SK-N-SH (cell line): ENCODE measurements at regions not wholly inside any gene's neighbourhood (a gene's known extent, or its start where the extent isn't known, plus 50 kb on each side); places are given as distances from the start of the nearest gene placed in this dataset.

ENCODE experiments used
- CTCF ChIA-PET: fragments of 300-600, 350-600 bp; formaldehyde crosslinking; extraction: SDS; loops from one replicate; lab custom pipeline; 2021; lab: Yijun Ruan, JAX
- POLR2A ChIA-PET: fragments of 350-600 bp; sonication (Branson Sonifier 250); formaldehyde crosslinking; extraction: SDS; loops from one replicate; lab custom pipeline; 2020; ENCODE audit warnings: antibody characterized with exemption, inconsistent platforms; lab: Yijun Ruan, JAX
- DNase-seq: peaks from one replicate; pipeline ENCODE4 v3.0.0; 2012
- H2AFZ ChIP-seq: fragments of 200-600 bp; sonication (generic); 2 replicates; pipeline ENCODE4 v1.8.1; 2016; ENCODE audit warnings: antibody characterized with exemption, mild to moderate bottlenecking, low read depth
- H3F3A ChIP-seq: fragments of 200-600 bp; sonication (generic); replicated peaks from 2 replicates; pipeline ENCODE3; 2016; ENCODE audit warnings: antibody characterized with exemption, mild to moderate bottlenecking; ENCODE audit not compliant: insufficient read depth
- H3K27ac ChIP-seq, 2 experiments: fragments of 200-500 bp in 1 of 2; fragments of 200-600 bp in 1 of 2; sonication (Bioruptor generic) in 1 of 2; sonication (generic), shearing (Covaris generic) in 1 of 2; 2 replicates each; pipeline versions ENCODE4 v1.5.1 to v1.6.1; 2014 to 2016; ENCODE audit warnings: low read depth in 2 of 2, inconsistent platforms in 1 of 2, low read length in 1 of 2, mild to moderate bottlenecking in 1 of 2, mixed read lengths in 1 of 2
- H3K27me3 ChIP-seq: fragments of 200-600 bp; sonication (generic), shearing (Covaris generic); 2 replicates; pipeline ENCODE4 v1.6.1; 2016; ENCODE audit warnings: mixed run types; ENCODE audit not compliant: insufficient read depth
- H3K36me3 ChIP-seq, 2 experiments: fragments of 200-500 bp in 1 of 2; fragments of 200-600 bp in 1 of 2; sonication (Bioruptor generic) in 1 of 2; sonication (generic) in 1 of 2; replicated peaks in 1 of 2; 2 replicates each; pipeline versions ENCODE3 to v1.5.1; 2014 to 2016; ENCODE audit warnings: low read length in 1 of 2, mild to moderate bottlenecking in 1 of 2; ENCODE audit not compliant: insufficient read depth in 2 of 2, control insufficient read depth in 1 of 2
- H3K4me1 ChIP-seq, 2 experiments: fragments of 200-500 bp in 1 of 2; fragments of 200-600 bp in 1 of 2; sonication (Bioruptor generic) in 1 of 2; sonication (generic), shearing (Covaris generic) in 1 of 2; 2 replicates each; pipeline versions ENCODE4 v1.5.1 to v1.6.1; 2014 to 2016; ENCODE audit warnings: low read depth in 1 of 2, low read length in 1 of 2, mixed run types in 1 of 2; ENCODE audit not compliant: insufficient read depth in 2 of 2, control insufficient read depth in 1 of 2
- H3K4me2 ChIP-seq: fragments of 200-600 bp; sonication (generic), shearing (Covaris generic); 2 replicates; pipeline ENCODE4 v1.6.1; 2017; ENCODE audit warnings: mixed run types
- H3K4me3 ChIP-seq, 2 experiments: fragments of 200-500 bp in 1 of 2; fragments of 200-600 bp in 1 of 2; sonication (Bioruptor generic) in 1 of 2; sonication (generic), shearing (Covaris generic) in 1 of 2; 2 replicates each; pipeline versions ENCODE4 v1.5.1 to v1.8.1; 2014 to 2016; ENCODE audit warnings: low read depth in 2 of 2, inconsistent platforms in 1 of 2, low read length in 1 of 2, mild to moderate bottlenecking in 1 of 2, mixed read lengths in 1 of 2, moderate library complexity in 1 of 2
- H3K79me2 ChIP-seq: fragments of 200-600 bp; sonication (generic); 2 replicates; pipeline ENCODE4 v1.8.1; 2017; ENCODE audit warnings: mild to moderate bottlenecking; ENCODE audit not compliant: insufficient read depth
- H3K9ac ChIP-seq: fragments of 200-600 bp; sonication (generic); 2 replicates; pipeline ENCODE4 v1.6.1; 2017; ENCODE audit warnings: mixed run types
- H3K9me2 ChIP-seq: fragments of 200-600 bp; sonication (generic); 2 replicates; pipeline ENCODE4 v1.6.1; 2017; ENCODE audit warnings: mixed run types
- H3K9me3 ChIP-seq: fragments of 200-600 bp; sonication (generic); 2 replicates; pipeline ENCODE4 v1.6.1; 2017; ENCODE audit warnings: mixed run types, mild to moderate bottlenecking, moderate library complexity
- H4K20me1 ChIP-seq: fragments of 200-600 bp; sonication (generic); 2 replicates; pipeline ENCODE4 v1.6.1; 2017; ENCODE audit warnings: mild to moderate bottlenecking, mixed run types; ENCODE audit not compliant: insufficient read depth
- CTCF ChIP-seq: fragments of 200-600 bp; sonication (generic); IDR thresholded peaks from 2 replicates; pipeline ENCODE4 v1.6.1; 2017; ENCODE audit warnings: antibody characterized with exemption, mild to moderate bottlenecking, moderate library complexity
- EZH2phosphoT487 ChIP-seq: fragments of 200-600 bp; sonication (generic); IDR thresholded peaks from 2 replicates; pipeline ENCODE4 v1.6.1; 2017; ENCODE audit warnings: low read depth, mixed run types, mild to moderate bottlenecking, antibody characterized with exemption, moderate library complexity, borderline replicate concordance
- REST ChIP-seq: IDR thresholded peaks from 2 replicates; pipeline ENCODE4 v1.6.1; 2012; ENCODE audit warnings: mild to moderate bottlenecking, low read depth, low read length, moderate library complexity
- WGBS: methylation state at CpG from one replicate; pipeline ENCODE4 v1.1.6; 2017; ENCODE audit warnings: low lambda C conversion rate; 5-methylcytosine and 5-hydroxymethylcytosine counted together

- no peak for TF ChIP-seq EZH2phosphoT487
- peak overlapping the region; percentile 73 to 78 for H3K4me3 ChIP-seq
- no peaks in the 10 kb centered on the region for H4K20me1 ChIP-seq
- no peaks in the 10 kb centered on the region for H3K36me3 ChIP-seq
- POLR2A ChIA-PET = no interaction called here
- 19% methylated on average over 19 of the region's 79 CpGs for WGBS
- H3K9me2 ChIP-seq = no peaks in the 10 kb centered on the region
- no peaks in the 10 kb centered on the region for H3K9me3 ChIP-seq
- H3F3A ChIP-seq = peaks cover 8% of the 10 kb centered on the region
- H3K27ac ChIP-seq = no peak overlapping the region; a peak in 1 of 4 replicates
- peak overlapping the region; percentile 49; the same call in 1 of the 2 replicates for H3K9ac ChIP-seq
- DNase-seq = peak; percentile 83
- peak overlapping the region; percentile 81; the same call in 1 of the 2 replicates for H2AFZ ChIP-seq
- no peaks in the 10 kb centered on the region for H3K27me3 ChIP-seq
- no peaks in the 10 kb centered on the region for H3K79me2 ChIP-seq
- CTCF ChIA-PET = interaction anchor here (1.0 to 2.5 kb wide), 6 partner anchors 9 to 392 kb away, joined by 4 to 17 read pairs (median 4); no protein-coding TSS in a partner anchor
- peaks cover 0 to 29% of the 10 kb centered on the region in 2 experiments; a peak in 2 of 4 replicates for H3K4me1 ChIP-seq
- H3K4me2 ChIP-seq = peak overlapping the region; percentile 98
Measured at GRCh38 chr3:64445109-64445943, 220.1 kb upstream of the PRICKLE2 start.

GRCh38 chr3:64444490-64445108, 219.3 kb upstream of the PRICKLE2 start:
- peaks cover 0 to 31% of the 10 kb centered on the region in 2 experiments; a peak in 2 of 4 replicates for H3K4me1 ChIP-seq
- TF ChIP-seq REST (no peak), CTCF (peak; percentile 27; the same call in 1 of the 2 replicates)
- no peaks in the 10 kb centered on the region for H3K27me3 ChIP-seq
- POLR2A ChIA-PET = no interaction called here
- H3K4me3 ChIP-seq = peak overlapping the region; percentile 73 to 78
- no peaks in the 10 kb centered on the region for H3K79me2 ChIP-seq
- peak; percentile 53 for DNase-seq
- CTCF ChIA-PET = interaction anchor here (1.0 to 2.5 kb wide), 5 partner anchors 9 to 391 kb away, joined by 4 to 17 read pairs (median 5); no protein-coding TSS in a partner anchor
- peak overlapping the region; percentile 81; the same call in 1 of the 2 replicates for H2AFZ ChIP-seq
- no peaks in the 10 kb centered on the region for H3K9me3 ChIP-seq
- H3F3A ChIP-seq = peaks cover 8% of the 10 kb centered on the region
- H3K9ac ChIP-seq = peak overlapping the region; percentile 49; the same call in 1 of the 2 replicates
- H3K4me2 ChIP-seq = peak overlapping the region; percentile 98
- H3K36me3 ChIP-seq = no peaks in the 10 kb centered on the region
- no peak overlapping the region; a peak in 1 of 4 replicates for H3K27ac ChIP-seq
- 4% methylated on average over 27 of the region's 29 CpGs for WGBS
- no peaks in the 10 kb centered on the region for H3K9me2 ChIP-seq
- H4K20me1 ChIP-seq = no peaks in the 10 kb centered on the region
